IPS-11a (cell line): ENCODE measurements at regions not wholly inside any gene's neighbourhood (a gene's known extent, or its start where the extent isn't known, plus 50 kb on each side); places are given as distances from the start of the nearest gene placed in this dataset.

Experiments used
- H3K4me3 ChIP-seq: one replicate; pipeline ENCODE4 v1.5.1; 2013; ENCODE audit warnings: low read depth, low read length, control low read depth

DNA sequence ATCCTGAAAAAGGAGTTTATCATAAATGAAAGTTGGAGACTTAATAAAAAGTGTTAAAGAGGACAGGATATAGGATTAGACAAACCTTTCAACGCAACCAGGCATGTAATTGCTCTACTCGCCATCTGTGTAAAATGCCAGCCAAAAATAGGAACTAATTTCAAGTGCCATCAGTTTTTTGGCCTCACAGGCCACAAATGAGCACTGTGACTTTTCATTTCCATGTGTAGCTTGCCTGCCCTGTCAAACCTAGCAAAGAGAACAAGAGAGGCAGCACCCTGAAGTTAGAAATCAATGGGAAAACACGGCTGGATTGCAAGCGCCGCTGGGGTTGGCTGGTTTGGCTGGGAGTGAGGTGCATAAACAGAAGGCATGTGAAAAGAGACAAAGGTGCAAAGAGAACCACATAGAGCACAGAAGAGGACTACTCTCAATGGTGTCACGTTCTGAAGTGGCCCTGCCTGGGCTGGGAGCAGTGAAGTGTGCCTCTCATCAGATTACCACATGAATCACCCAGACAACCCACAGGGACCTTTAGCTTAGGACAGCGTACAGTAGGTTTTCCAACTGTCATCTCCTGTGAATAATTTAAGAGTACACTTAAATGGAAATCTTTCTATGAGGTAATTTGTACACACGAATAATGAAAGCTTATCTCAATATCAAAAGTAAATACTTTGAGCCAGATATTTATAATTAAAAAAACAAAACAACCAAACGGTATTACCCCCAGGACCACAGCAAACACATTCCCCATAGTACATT, 78.0 kb upstream of the NHSL1 start:
- no peak overlapping the region for H3K4me3 ChIP-seq

DNA sequence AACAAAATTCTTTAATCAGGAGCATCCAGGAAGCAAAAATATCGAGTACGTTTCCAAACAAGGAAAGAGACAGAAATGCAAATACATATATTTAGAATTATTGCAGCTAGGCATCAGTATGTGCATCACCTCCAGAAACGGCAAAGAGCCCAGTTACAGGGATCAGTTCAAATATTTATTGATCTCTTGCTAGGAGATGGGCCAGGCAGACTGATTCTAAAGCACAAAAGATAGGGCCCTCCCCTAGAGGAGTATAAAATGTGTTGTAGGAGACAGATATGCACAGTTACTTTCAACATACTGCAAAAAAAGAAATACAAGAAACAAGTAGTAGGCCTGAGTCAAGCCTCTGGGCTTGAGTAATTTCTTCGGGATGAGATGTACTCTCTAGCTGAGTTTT, 80.7 kb upstream of the NHSL1 start:
- H3K4me3 ChIP-seq, result no peak overlapping the region

DNA sequence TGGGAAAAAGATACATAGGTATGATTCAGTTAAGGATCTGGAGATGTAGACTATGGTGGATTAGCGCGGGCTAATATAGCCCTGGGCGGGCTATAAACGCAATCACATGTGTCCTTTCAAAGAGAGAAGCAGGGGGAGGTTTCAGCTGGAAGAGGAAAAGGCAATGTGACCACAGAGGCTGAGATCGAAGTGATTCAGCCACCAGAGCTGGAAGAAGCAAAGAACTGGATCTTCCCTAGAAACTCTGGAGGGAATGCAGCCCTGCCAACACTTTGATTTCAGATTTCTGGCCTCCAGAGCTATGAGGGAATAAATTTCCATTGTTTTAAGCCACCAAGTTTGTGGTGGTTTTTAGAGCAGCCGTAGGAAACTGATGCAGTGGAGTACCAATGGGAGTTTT, 81.5 kb upstream of the NHSL1 start:
- H3K4me3 ChIP-seq, result no peak overlapping the region

DNA sequence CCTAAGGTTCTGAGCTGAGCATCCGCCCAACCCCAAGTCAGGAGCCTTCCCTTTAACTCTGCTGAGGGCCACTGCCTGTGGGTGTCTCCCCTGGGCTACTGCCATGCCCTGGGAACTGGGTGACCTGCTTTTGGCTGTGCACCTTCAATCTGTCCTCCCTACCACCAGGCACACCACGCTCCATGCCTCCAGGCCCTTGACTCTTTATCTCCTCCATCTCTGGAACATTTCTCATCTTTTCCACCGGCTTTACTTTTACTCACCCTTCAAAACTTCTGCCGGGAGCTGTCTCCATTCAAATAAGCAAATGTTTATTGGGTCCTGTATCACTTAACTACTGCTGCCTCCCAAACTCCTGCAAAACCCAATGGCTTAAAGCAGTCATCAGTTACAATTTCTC, 83.3 kb upstream of the NHSL1 start:
- H3K4me3 ChIP-seq, result no peak overlapping the region

DNA sequence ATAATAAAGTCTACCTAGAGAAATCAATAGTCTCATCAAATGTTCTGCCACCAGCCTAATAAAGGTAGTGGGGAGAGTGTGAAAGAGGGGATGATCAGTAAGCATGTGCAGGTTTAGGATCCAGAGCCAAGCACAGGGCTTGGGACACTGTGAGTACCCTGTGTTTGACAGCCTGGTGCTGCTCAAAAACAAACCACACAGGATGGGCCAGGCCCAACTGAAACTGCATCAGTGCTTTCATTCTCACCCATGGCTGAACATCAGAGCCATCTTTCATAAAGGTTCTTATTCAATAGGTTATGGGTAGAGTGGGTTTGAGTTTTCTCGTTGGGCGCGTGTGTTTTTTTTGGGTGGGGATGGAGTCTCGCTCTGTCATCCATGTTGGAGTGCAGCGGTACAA, 87.3 kb upstream of the NHSL1 start:
- H3K4me3 ChIP-seq, result no peak overlapping the region

DNA sequence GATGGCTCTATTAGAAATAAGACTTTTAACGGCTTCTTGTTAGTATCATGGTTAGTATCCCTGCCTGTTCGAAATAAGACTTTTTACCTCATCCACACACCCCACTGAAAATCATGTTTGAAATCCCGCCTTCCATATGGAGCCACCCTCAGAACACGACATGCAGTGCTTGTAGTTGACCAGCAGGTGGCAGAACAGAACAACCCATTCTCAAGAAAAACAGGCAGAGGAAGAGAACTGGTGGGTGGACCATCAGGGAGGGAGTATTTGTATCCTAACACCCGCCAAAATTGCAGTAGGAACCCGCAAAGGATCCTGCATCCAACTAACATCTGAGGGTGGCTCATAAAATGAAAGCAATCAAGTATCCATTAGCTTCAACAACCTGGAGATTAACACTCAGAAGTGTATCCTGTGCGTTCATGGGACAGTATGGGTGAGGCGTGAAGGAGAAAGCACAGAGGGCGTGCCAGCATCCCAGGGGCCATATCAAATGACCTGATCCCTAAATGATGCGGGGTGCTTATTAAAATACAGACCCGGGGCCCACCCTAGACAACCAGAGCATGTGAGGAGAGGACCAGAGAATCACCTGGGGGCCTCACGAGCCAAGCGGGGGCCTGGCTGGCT, 89.6 kb upstream of the NHSL1 start:
- H3K4me3 ChIP-seq, result no peak overlapping the region

DNA sequence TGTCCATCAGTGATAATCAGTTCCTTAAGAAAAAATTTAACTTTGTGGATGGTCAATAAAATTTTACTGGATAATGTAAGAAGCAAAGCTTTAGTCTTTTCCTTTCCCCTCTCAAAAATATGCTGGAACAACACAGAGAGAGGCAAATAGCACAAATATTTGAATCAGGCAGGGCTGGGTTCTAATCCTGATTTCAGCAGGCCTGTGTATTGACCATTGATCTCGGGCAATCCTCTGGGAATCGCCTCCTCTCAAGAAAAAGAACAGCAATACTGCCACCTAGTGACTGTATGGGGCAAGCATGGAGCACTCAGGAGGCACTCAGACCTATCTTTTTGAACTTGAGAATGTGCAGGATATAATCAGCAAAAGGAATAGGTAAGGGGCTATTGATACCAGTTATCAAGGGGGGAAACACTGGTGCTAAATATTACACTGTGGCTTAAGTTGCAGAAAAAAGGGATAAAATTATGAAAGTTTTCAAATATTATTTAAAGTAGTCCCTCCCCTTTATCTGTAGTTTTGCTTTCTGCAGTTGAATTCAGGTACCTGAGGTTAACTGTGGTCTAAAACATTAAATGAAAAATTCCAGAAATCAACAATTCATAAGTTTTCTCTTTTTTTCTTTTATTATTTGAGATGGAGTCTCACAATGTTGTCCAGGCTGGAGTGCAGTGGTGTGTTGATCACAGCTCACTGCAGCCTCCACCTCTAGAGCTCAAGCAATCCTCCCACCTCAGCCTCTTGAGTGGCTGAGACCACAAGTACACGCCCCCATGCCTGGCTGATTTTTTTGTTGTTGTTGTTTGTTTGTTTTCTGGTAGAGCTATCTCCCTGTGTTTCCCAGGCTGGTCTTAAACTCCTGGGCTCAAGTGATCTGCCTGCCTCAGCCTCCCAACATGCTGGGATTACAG, 91.8 kb upstream of the NHSL1 start:
- no peak overlapping the region for H3K4me3 ChIP-seq

DNA sequence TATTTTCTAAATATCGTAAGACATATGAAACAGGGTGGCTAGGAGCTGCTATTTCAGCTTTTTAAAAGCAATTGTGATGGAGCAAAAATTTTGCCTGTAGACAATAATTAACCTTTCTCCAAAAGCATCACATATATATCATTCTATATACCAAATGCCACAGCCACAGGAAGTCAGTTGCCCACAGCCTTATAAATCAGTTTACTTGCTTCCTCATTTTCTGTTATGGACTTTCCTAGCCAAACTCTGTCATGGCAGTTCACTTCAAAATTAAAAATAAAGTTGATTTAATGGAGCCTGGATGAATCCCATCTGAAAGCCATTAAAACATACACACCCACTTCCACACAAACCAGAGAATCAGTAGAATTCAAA, 93.4 kb upstream of the NHSL1 start:
- H3K4me3 ChIP-seq, result no peak overlapping the region

DNA sequence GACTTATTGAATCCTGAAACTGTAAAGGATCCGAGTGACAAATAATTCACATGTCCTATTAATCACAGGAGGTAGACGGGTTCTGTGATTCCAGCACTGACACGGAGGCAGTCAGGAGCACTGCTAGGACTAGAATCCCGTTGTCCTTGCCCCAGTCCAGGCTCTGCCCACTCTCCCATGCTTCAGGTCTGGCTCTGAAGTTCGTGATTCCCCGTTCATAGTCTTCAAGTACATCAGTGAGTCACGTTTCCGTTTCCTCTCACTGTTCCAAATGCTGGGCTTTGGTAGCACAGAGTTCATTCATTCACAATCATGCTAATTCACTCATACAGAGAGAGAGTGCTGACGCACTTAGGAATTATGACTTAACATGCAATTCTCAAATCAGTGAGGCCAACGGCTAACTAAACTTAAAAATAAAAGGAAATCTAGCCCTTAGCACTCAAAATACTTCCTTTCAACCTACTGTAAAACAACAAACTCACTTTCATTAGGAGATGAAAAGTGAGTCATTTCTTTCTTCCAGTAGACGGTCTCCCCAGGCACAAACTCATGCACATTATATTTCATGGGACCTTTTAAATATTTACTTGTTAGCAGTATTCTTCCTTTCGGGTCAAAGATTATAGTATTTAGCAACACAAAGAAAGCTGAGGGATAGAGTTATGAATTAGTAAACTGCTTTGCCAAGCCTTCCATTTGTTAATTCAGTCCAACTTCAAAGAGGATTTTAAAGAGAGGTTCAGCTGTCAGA, 94.0 kb upstream of the NHSL1 start:
- no peak overlapping the region for H3K4me3 ChIP-seq

DNA sequence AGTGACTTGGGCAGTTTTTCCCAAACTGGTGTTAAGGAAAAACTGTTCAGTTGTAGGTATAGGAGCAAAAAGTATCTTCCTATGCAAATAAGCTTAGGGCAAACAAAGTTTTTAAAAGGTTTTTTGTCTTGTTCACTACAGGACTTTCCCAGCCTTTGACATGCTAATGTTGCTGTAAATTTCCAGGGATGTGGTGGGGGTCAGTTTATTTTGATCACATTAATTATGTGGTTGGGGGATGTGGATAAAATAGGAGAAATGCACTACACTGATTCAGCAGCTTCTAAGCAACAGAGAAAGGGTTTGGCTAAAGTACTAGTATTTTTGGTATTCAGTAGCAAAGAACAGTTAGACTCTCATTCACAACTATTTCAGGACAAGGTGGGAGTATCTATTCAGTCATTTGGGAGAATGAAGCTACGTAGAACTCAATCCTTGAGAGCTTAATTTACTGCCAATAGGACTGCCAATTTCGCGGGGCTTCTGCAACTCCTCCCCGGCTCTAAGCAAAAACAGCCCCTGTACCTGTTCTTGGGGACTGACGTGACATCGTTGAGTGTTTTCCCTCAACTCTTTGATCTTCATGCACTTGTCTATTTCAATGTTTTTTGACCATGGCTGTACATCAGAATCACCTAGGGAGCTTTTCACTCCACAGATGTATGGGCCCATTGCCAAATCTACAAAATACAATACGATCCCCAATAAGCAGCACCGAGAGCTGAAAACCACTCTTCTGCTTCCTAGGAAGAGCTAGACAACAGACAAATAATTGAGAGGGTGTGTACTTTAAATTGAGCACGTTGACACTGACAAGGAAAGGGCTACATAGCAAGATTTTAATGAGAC, 94.8 kb upstream of the NHSL1 start:
- no peak overlapping the region for H3K4me3 ChIP-seq

DNA sequence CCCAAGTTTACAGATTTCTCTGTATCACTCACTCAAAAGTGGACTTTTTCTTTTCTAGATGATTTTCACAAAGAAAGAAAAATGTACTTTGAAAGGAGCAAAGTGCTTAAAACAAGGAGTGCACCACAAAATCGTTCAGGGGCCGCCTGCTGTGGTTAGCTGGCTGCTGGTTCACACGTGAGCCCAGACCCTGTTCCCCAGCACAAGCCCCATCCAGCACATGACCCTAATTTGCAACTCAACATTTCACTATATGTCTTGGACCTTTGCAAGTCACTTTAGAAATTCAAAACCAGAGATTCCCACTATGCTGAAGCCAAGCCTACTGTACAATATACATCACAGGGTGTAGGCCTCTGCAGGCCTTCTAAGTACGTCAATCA, 95.5 kb upstream of the NHSL1 start:
- H3K4me3 ChIP-seq, result no peak overlapping the region

DNA sequence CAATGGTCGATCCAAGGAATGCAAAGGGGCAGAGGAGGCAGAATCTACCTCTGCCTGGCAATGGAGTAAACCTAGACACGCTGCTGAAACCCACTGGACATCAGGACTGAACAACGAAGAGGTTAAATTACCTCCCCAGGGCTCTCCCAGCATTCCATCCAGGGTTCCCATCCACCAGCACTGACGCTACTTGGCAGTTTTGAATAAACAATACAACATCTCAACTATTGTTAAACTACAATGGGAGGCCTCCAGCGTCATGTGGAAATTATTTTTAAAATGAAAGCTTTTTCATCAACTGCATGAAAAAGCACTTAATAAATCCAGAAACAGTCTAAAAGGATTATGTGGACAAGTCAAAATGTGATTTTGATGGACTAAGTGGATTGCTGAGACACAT, 96.8 kb upstream of the NHSL1 start:
- no peak overlapping the region for H3K4me3 ChIP-seq

DNA sequence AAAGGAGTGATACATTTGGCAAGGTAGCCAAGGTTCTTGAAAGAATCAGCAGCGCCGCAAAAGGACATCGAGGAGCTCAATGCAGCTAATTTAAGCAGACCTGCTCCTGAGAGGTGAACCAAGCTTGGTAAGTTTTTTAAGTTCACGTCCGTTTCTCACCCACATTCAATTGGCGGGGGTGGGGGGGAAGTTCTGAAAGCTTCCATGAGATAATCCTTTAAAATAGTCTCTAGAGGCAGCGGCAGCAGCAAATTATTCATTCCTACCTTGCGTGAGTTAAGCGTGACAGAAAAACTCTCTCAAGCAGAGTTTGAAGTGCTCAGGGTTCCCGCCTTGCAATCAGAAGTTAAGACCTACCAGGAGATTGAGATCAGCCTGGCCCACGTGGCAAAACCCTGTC, 97.3 kb upstream of the NHSL1 start:
- H3K4me3 ChIP-seq, result no peak overlapping the region

DNA sequence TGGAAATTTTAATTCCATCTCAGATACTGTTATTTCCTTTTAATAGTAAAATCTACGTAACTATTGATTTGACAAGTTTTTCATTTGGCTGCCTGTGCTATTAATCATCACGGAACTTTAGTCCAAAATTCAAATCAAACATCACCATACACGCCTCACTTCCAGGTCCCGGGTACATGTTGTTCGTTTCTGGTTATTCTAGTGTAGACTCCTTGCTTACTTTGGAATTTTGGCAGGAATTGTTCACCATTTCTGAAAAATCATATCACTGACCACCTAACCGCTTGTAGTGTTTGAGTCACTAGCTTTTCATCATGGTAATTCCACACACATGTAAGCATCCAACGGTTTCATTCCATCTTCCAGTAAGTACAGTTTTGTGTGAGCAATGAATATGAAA, 98.0 kb upstream of the NHSL1 start:
- no peak overlapping the region for H3K4me3 ChIP-seq

DNA sequence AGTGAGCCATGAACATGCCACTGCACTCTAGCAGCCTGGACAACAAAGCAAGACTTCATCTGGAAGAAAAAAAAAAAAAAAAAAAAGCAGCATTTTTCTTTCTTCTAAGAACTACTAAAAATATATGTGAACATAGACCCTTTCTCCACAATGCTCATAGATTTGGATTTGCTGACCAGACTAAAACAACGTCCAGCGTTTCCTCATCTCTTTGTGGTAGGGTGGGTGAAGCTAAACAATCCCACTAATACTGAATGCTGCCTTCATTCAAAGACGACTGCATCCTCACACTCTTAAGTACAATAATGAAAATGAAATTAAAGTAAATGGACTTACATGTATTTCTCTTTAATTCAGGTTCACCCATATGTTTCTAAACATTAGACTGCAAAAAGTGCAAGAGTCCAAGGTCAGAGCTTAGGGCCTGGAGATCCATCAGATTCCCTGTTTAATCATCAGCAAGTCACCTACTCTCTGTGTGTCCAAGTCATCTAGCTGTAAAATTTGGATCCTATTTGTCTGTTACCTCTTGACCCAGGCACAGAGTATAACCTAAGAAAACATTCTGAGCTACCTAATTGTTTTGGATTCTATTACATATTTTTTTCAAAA, 99.4 kb upstream of the NHSL1 start:
- H3K4me3 ChIP-seq, result no peak overlapping the region

DNA sequence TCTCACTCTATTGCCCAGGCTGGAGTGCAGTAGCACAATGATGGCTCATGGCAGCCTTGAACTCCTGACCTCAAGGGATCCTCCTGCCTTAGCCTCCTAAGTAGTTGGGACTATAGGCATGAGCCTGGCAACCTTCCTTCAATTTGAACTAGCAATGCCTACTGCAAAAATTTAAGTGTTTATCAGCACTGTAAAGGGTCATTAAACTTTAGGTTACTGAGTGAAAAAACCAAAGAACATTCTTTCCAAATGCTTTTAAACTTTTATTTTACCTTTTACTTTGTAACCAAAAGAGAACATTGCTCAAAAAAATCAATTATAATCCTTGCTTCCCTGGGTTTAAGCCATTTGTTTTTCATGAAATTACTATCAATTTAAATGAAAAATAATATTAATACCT, 101.0 kb upstream of the NHSL1 start:
- H3K4me3 ChIP-seq, result no peak overlapping the region

DNA sequence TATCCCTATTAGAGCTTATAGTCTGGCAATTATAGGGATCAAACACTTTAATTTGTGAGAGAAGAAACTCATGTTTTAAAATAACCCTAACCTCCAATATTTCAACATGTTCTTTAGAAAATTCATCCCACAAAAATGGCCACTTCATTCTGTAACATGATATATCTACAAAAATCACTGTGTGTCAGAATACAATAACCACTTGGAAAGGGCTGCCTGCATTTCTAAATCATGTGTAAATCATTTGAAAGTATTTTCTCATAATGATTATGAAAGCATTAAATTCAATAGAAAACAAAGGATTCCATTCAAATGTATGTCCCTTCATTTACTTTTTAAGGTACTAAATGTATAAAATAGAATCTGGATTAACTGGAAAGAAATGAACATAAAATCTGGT, 101.4 kb upstream of the NHSL1 start:
- no peak overlapping the region for H3K4me3 ChIP-seq

DNA sequence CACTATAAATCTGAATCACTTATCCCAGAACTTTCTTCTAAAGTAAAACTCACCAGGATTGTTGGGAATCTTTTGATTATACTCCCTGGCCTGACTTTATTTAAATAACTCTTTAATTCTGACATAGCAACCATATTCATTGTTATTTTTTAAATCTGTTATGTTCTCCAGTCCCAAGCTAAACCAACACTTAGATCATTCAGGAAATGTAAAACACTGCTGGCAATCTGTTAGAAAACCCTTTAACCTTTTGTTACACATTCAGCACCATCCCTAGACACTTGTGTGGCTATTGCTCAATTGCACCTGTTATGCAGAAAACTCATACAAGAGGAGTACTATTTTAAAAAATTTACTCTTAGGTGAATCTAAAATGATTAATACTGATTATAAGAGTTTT, 101.8 kb upstream of the NHSL1 start:
- no peak overlapping the region for H3K4me3 ChIP-seq

DNA sequence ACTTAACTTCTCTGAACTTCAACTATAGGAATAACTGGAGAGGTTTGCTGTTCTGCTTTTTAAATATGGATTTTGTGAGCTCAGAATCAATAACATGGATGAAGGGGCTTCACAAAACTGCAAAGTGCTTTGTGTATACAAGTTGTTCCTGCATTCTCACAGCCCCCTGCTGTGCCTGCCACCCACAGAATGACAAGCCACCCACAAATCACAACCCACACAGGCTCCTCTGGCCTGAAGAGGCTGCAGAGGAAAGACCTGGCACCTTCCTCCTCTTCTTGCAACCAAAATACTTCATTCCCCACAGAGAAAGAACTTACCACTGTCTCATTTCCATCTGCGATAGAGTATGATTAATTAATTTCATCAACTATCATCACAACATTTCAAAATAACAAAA, 106.7 kb upstream of the NHSL1 start:
- H3K4me3 ChIP-seq, result no peak overlapping the region
